ENCODE measurements at regions not wholly inside any gene's neighbourhood (a gene's known extent, or its start where the extent isn't known, plus 50 kb on each side); places are given as distances from the start of the nearest gene placed in this dataset.

GRCh38 chr10:131574707-131575430 is 263.3 kb upstream of the TCERG1L start:
- TF ChIP-seq CTCF (IDR thresholded peaks at IDR 0.05), result no peak
- no peak for TF ChIP-seq POLR2A (IDR thresholded peaks at IDR 0.05)

Measured in body of pancreas (tissue), 4 donors.